ENCODE measurements at regions not wholly inside any gene's neighbourhood (a gene's known extent, or its start where the extent isn't known, plus 50 kb on each side); places are given as distances from the start of the nearest gene placed in this dataset.

GRCh38 chr13:40446365-40446764 lies 220.1 kb downstream of the FOXO1 start:
- no peak for DNase-seq

DNA sequence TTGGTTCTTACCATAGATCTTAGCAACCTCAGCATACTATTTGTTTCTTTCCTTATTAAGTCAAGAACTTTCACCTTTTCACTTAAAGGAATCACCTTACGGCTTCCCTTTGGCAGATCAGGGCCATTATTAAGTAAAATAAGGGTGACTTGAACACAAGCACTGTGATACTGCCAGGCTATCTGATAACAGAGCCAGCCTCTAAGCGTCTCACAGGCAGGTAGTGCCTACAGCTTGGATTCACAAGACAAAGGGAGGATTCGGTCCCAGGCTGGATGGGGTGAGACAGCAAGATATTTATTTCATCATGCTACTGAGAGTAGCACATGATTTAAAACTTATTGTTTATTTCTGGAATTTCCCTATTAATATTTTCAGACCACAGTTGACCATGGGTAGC lies 218.6 kb downstream of the FOXO1 start:
- no peak for DNase-seq

DNA sequence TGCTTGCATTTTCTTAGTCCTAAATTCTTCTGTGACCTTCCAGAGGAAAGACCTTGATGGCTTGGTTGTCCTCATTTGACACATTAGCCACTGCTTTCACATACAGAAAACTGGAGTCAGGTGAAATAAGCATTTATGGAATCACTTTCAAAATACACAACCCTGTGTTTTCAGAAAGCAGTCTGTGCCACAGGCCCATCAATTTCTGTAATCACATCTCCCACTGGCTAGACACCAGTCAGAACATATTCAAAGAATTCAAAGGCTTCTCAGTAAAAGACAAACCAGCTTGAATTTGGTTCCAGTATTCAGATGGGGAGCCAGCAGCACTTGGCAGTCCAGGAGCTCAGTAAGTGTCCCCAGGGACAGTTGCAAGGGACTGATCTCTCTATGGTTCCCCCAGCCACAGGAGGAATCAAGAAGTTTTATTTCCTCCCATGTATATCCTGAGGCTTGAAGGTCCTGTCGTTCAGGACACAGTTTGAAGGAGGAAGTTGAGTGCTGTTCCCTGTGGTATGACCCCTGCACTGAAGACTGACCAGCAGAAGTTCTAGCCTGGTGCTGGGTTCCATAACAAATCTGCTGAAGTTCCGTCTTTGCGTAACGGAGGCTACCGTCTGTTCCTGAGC lies 214.3 kb downstream of the FOXO1 start:
- DNase-seq, result no peak

- DNase-seq, result no peak
These were observed 213.6 kb downstream of the FOXO1 start for GRCh38 chr13:40452741-40453334.

GRCh38 chr13:40453351-40454021 lies 213.0 kb downstream of the FOXO1 start:
- no peak for DNase-seq

DNA sequence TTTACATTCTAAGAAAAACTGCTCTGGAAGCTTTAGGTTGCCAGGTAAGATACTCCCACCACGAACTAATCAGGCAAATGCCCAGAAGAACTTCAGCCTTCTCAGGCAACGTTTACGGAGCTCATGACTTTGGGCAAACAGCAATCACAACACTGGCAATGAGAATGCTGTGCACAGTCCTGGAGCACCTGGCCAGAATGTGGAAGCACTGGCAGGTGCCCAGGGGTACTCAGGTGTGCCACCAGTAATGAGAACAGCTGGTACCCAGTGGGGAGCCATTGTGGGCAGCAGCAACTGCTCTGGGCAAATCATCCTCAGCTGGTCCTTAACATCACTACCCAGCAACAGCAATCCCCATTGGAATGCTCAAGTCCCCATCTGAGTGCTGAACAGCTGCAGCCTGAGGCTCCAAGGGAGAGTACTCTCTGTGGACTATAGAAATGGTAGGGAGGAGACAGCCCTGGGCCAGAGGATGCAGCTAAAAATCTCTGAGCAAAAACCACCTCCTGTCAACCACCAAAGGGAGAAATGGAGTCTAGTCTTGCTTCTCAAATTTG lies 210.0 kb downstream of the FOXO1 start:
- DNase-seq, result no peak

GRCh38 chr13:40456979-40457553 lies 209.4 kb downstream of the FOXO1 start:
- DNase-seq, result no peak

- no peak for DNase-seq
These were observed 208.3 kb downstream of the FOXO1 start for GRCh38 chr13:40457929-40458719.

- no peak for DNase-seq
These were observed 207.8 kb downstream of the FOXO1 start for GRCh38 chr13:40458720-40458990.

DNA sequence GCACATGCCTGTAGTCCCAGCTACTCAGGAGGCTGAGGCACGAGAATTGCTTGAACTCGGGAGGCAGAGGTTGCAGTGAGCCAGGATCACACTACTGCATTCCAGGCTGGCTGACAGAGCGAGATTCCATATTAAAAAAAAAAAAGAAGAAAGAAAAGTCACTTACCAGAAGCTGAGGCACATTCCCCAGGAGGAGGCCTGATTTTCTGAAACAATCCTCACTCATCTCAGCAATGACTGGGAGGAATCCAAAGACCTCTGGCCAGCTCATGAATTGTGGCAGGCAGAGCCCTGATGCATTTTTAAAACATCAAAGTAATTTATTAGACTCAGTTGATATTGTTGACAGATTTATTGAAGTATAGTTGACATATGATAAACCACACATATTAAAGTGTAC lies 206.3 kb downstream of the FOXO1 start:
- DNase-seq, result no peak

- DNase-seq, result no peak
These were observed 202.0 kb downstream of the FOXO1 start for GRCh38 chr13:40464337-40465014.

GRCh38 chr13:40465015-40465390 lies 201.4 kb downstream of the FOXO1 start:
- no peak for DNase-seq

DNA sequence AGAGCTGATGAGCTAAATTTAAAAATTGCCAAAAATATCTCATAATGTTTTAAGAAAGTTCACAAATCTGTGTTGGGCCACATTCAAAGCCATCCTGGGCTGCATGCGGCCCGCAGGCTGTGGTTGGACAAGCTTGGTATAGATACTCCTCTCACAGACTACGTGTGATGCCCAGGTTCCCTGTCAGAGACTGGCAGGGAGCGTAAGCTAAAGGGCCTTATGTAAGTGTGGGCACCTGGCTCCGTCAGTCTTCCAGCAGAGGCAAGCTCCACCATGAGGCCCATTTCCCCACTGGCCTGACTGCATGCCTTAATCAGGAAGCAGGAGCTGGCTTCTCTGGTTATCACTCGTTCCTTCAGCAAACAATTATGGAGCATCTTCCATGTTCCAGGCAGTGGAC lies 200.2 kb downstream of the FOXO1 start:
- DNase-seq, result no peak

GRCh38 chr13:40468227-40468838 lies 198.1 kb downstream of the FOXO1 start:
- no peak for DNase-seq

GRCh38 chr13:40469581-40470310 lies 196.7 kb downstream of the FOXO1 start:
- DNase-seq, result no peak

- no peak for DNase-seq
These were observed 195.8 kb downstream of the FOXO1 start for GRCh38 chr13:40470660-40471059.

GRCh38 chr13:40471076-40471475 lies 195.4 kb downstream of the FOXO1 start:
- no peak for DNase-seq

DNA sequence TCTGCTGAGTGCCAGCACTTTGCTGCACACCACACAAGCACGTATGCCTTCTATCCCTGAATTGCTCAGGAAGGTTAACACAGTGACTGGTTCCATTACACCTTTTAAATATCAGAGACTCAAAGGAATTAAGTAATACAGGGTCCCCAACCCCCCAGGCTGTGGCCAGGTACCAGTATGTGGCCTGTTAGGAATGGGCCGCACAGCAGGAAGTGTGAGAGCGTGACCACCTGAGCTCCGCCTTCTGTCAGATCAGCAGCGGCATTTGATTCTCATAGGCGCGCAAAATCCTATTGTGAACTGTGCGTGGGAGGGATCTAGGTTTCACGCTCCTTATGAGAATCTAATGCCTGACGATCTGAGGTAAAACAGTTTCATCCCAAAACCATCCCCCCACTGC lies 194.5 kb downstream of the FOXO1 start:
- no peak for DNase-seq

DNA sequence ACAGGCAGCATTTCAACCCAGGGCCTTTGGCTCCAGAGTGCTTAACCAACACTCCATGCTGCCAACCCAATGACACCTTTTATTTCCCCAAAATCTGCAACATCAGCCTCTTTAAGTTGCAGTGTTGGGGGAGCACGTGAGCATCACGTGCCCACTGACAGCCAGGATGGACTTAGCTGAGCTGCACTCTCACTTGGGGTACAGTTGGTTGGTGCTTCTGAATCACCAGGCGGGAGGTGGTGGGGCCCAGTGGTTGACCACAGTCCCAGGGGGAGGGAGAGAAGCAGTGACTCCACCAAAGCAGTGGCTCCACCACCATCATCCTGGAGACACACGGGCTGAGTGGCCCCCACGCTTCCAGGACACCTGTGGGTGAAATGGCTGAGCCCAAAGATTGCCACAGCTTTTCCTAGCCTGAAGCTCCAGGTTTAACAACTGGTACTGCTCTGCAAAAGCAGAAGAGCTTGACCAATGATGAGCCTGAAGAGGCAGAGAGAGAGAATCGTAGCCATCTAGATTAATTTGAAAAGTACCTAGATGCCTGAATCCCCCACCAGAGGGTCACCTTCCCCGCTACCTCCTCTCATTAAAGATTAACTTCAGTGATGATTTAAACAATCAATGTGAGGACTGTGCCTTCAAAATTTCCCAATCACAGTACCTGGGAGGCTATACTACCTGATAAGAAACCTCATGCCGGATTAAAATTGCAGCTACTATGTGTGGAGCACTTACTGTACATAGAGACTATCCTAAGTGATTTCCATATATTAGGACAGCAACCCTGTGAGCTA lies 193.8 kb downstream of the FOXO1 start:
- DNase-seq, result no peak

DNA sequence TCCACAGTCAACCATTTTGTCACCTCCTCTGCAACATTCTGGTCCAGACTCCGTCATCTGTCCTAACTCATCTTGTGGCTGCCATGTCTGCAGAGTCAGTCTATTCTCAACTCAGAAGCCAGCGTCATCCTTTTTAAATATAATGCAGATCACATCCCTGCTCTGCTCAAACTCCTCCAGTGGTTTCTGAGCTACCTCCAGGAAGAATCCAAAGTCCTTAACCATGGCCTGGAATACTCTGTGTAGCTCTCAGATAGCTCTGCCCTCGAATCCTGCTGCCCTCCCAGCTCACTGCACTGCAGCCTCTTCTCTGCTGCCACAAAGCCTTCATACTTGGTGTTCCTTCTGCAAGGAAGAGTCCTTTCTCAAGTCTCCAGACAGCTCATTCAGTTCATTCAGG lies 190.8 kb downstream of the FOXO1 start:
- DNase-seq, result no peak
